Epidermal melanocyte (primary cell): ENCODE measurements at regions not wholly inside any gene's neighbourhood (a gene's known extent, or its start where the extent isn't known, plus 50 kb on each side); places are given as distances from the start of the nearest gene placed in this dataset.
"Not testable (repeated sequence)": the region's sequence is repeated elsewhere in the genome, so short reads cannot be mapped to it uniquely, and the experiment has no call there.

Experiments
- DNase-seq: peaks from one replicate; pipeline ENCODE4 v3.0.0; 2011; ENCODE audit warnings: low spot score; ENCODE audit not compliant: insufficient read length

DNA sequence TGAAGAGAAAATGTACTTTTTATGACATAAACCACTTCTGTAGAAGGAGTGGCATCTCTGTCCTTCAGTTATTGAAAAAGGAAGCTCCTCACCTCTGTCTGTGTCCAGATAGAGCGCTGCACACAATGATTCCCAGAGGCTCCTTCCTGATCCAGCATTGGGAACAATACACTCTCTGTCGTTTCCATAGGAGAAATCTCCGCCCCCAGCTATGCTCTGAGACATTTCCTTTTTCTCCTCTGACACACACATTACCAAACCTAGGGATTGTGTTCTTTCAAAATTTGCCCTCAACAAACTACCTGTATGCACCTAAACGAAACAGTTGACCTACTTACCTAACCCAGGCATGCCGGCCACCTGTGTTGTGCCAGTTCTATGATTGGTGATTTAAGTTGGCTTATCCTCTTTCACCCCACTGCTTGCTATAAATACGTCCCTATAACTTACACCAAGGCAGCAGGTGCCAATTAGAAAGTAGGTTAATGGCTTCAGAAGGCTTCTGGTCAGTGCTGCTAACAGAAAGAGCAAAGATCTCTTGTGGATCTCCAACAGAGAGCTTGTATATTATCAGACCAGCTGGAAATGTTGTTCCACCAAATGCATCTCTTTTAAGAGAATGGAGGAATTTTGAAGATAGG, 140.1 kb upstream of the JCAD start:
- DNase-seq, result no peak

DNA sequence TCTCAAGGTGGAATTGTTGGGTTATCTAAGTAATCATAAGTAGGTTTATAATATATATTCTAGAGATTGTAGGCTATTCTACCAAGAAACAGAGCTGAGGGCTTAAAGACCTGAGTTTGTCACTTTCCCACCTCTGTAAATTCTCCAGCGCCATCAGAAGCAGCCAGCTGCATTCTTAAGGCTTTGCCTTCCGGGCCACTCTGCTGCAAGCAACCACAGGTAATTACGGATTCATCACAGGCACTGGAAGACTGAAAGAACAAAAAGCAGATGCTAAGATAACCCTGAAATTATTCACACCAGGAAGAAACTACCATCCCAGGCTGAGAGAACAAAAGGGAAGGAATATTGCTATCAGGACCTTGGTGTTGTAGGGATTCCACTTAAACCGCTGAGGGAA, 137.8 kb upstream of the JCAD start:
- DNase-seq, result no peak

DNA sequence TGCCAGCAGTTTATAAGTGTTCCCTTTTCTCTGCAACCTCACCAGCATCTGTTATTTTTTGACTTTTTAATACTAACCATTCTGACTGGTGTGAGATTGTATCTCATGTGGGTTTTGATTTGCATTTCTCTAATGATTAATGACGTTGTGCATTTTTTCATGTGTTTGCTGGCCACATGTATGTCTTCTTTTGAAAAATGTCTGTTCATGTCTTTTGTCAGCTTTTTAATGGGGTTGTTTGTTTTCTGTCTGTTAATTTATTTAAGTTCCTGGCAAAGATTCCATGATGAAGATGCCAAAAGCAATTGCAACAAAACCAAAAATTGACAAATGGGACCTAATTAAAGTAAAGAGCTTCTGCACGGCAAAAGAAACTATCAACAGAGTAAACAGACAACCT, 137.2 kb upstream of the JCAD start:
- not testable (repeated sequence) for DNase-seq

DNA sequence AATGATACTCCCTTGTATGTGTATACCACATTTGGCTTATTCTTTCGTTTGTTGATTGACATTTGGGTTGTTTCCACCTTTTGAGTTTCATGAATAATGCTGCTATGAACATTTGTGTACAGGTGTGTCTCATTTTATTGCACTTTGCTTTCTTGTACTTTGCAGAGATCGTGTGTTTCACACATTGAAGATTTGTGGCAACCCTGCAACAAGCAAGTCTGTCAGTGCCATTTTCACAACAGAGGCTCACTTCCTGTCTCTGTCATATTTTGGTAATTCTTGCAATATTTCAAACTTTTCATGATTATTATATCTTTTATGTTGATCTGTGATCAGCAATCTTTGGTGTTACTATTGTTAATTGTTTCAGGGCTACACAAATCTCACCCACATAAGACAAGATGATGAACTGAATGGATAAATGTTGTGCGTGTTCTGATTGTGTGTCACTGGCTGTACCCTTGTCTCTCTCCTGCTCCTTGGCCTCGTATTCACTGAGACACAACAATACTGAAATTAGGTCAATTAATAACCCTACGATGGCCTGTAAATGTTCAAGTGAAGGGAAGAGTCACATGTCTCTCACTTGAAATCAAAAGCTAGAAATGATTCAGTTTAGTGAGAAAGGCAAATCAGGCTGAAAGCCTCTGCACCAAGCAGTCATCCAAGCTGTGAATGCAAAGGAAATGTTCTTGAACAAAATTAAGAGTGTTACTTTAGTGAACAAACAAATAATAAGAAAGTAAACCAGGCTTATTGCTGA, 133.6 kb upstream of the JCAD start:
- no peak for DNase-seq

DNA sequence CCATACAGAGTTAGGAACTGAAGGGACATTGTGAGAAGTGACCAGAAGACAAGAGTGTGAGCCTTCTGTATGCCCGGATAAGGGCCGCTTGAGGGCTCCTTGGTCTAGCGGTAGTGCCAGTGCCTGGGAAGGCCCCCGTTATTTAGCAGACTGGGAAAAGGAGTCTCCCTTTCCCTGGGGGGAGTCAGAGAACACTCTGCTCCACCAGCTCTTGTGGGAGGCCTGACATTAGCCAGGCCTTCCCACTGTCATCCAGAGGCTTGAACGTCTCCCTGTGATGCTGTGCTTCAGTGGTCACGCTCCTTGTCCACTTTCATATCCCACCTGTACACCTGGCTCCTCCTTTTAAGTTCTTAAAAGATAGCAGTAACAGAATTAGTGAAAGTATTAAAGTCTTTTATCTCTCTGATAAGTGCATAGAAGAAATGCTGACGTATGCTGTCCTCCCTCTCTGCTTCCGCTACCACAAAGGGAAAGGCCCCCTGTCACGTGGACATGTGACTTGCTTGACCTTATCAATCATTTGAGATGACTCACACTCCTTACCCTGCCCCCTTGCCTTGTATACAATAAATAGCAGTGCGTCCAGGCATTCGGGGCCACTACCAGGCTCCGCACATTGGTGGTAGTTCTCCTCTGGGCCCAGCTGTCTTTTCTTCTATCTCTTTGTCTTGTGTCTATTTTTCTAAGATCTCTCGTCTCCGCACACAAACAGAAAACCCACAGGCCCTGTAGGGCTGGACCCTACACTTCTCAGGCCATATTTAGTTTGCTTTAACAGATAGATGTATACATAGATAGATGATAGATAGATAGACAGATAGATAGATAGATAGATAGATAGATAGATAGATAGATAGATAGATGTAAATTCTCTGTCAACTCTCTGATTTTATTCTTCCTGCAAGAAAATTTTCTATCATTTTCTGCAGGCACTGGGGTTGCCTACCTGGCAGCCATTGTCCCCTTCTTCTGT, 131.5 kb upstream of the JCAD start:
- DNase-seq, result no peak

DNA sequence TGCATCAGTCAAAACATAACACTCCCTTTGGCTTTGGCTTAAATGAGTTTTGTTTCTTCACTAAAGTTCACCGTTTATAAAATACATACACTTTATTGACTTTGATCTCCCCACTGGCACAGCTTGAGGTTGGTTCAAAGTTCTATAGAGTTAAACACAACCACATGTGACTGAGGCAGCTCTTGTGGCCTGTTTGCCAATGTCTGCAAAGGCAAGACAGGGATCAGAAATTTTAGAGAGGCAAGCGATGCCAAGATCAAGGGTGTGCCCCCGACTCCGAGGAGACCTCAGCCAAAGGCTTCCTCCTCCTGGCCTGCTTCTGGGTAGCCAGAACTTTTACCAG, 129.8 kb upstream of the JCAD start:
- DNase-seq, result no peak

DNA sequence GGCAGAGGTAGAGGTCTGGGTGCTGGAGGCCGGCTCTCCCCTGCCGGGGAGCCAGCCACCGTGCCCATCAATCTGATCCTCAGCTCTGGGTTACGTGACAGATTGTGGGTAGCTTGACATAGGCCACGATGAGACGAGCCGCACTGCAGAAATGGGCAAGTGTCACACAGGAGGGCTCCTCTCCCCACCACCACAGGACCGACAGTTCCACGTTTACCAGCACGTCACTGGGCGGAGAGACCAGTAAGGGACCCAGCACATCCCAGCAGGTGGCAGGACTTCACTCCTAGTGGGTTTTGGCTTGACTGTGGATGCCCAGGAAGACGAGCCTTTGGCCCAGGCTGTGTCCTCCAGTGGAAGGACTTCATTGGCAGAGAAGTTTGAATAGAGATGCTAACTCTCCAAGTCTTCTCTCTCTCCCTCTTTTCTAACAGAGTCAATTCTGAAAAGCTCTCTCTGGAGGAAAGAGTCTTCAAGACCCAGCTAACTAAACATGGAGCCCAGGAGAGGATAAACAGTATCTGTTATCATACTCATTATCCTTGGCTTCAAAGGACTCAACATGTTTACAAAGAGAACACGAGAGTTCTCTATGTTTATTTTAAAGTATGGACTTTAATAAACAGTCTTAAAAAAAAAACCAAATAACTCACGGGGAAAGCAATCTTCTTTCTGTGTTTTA, 129.3 kb upstream of the JCAD start:
- DNase-seq, result no peak

DNA sequence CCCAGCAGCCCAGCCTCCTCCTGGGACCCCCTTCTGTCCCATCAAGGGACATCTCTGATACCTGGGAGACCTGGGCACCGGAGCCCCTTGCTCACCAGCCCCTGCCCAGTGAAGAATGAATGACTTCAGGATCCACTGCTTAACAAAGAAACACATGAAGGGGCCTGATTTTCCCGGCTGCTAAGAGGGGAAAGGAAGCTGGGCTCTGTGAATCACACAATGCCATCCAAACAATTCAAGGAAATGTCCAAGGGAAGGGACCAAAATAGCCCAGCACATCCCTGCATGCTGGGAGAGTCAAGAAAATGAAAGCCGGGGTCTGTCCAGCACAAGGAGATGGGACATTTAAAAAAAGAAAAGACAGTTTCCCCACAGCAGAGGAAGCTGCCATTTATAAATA, 128.7 kb upstream of the JCAD start:
- no peak for DNase-seq

DNA sequence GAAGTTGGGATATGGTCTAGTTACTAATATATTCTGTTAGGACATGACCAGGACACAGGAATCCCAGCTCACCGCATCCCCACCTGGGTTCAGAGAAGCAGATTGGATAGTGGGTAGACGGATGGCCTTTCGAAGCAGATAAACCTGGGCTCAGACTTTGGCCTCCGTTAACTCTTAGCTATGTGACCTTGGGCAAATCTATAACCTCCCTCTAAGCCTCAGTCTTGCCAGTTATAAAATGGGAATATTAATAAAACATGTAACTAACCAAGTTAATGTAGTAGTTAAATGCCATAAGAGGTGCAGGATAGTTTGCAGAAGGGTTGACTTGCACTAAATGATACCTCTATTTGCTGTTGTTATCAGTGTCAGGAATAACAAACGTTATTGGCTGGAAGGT, 127.6 kb upstream of the JCAD start:
- no peak for DNase-seq

DNA sequence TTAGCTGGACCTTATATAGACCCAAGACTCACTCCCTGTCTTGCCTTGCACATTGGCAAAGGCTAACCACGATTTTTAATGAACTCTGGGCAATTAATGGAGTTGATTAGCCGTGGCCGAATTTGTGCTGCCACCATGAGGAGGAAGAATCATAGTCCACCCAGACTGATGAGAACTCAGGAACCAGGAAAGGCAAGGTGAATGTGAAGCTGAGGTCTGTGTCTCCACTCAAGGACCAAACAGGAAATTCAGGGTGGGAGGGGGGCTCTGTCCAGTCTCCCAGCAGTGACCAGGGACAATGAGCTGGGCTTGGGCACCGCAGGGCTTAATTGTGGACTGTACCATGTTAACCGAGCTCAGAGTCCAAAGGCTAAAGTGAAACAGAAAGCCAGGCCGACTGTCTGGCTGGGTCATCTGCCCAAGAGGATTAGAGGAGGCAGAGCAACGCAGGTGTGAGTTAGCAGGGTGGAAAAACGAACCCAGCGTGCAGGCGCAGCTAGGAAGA, 127.0 kb upstream of the JCAD start:
- no peak for DNase-seq

DNA sequence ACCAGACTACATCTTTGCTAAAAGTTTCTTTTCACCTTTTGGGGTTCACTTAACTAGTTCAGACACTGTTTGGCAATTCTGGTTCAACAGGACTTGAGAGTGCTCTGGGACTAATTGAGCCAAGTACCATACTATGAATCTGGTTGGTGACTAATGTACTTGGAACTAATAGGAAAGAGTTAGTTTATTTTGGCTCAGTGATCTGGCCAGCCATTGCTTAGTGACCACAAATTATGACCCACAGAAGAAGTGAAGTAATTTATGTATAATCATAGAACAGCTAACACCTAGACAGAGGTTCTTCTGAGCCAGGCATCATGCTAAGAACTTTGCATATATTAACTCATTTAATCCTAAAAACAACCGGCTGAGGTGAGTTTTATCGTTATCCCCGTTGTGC, 126.5 kb upstream of the JCAD start:
- DNase-seq, result peak; percentile 59

DNA sequence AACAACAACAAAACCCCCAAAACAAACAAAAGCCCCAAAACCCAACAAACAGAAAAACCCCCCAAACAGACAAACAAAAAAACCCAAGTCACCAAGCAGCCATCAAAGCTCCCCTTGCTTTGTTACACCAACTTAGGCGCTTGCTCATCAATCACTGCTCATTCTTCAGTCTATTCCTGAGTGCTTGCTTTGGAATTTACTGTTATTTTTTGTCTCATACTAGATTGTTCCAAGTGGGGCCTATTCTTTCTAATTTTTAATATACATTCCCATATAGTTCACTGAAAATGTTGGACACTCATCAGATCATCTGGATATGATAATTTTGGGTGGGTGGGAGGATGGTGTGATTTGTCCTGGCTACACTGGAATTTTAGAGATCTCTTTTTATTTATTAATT, 126.0 kb upstream of the JCAD start:
- no peak for DNase-seq

DNA sequence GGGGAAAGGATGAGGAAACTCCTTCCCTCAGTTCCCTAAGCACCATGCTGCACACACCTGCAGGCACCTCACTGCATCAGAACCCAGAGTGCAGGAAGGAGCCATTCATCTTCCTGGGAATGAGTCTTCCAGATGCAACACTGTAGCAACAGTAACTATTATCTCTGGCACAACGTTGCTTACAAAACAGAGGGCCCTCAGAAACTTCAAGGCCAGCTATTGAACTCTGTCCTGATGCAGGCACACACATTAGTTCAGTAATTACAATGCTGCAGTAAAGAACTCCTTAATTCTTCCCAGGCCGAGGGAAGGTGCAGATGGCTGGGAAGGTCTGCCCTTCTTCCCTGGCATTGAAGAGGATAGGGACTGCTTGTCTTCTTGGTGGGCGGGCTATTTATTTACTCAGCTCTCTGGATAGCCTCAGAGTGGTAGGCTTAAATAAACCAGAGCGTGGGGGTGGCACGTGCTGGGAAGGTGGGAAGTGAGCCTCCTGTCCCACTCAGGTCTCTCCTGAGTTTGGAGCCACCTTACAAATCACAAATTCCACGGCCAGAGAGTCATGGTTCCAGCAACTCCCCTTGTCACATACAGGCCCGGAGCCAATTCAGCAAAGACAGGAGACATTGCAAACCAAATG, 125.1 kb upstream of the JCAD start:
- DNase-seq, result no peak

DNA sequence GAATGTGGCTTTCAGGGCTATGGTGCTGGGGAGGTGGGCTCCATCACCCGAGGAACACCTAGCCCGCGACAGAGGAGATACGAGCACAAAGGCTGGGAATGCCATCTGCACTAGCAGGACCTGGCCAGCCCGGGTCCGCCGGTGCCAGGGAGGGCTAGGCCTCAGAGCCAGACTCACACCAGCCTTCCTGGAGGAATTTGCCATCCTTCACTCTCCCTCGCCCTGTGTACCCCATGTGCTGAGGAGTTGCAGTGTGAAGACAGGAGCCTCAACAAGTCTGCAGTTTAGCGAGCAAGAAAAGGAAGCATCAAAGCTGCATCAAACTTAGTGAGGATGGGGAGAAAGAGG, 123.6 kb upstream of the JCAD start:
- DNase-seq, result no peak

DNA sequence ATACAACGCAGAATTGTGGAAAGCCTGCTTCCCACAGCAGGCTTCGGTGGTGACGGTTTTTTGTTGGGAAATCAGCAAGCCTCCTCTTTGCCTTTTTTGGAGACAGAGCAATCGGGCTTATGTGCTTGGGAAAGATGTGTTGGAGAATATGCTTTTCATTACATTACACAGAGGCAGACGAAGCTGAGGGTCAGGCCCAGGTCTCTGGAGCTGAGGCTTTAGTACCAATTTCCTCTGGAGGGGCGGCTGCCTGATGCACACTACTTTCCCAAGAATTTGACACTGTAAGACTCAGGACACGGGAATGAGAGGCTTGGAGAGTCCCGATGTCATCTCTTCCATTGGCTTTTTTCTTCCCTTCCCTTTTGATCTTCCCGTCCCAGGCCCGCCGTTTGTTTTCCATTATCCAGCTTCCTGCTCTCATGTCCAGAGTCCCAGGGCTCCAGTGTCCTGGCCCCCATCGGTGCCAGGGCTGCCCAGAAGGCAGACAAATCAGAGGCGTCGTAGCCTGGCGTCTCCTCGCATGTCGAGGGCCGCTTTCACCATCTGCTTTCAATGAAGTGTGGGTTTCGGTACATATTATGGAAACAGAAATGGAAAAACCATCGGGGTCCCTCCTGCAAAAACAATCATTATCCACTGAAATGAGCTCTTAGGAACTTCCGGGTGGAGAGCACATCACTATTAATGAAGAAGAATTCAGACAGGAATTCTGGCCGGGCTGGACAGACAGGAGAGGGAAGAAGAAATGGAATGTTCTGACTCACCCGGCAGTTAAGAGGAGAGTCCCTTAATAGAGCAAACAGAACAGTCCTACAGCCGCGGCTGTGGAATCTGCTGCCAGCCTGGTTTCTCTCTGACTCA, 123.0 kb upstream of the JCAD start:
- DNase-seq, result peak; percentile 74

DNA sequence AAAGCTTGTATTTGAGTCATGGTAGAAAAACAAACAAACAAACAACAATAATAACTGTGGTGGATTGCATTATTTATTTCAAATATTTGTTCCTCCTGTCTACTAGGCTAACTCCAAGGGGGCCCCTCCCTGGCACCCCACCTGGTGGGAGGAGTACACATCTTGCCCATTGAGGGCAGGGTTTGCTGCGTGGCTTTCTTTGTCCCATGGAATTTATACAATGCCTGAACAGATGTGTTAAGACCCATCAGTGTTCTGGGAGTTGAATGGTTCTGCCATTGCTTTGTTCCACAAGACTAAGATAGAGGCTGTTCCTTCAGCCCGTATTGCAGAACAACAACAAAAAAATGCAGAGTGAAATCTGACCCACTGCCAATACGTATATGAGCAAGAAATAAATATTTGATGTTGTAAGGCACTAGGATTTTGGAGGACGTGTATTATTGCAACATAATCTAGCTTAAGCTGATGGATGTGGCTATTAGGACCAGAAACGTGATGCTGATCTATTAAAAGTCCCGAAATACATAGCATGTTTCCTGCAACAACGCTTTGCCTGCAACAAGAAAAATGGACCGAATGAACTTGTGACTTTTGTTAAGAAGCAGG, 119.1 kb upstream of the JCAD start:
- DNase-seq, result no peak

DNA sequence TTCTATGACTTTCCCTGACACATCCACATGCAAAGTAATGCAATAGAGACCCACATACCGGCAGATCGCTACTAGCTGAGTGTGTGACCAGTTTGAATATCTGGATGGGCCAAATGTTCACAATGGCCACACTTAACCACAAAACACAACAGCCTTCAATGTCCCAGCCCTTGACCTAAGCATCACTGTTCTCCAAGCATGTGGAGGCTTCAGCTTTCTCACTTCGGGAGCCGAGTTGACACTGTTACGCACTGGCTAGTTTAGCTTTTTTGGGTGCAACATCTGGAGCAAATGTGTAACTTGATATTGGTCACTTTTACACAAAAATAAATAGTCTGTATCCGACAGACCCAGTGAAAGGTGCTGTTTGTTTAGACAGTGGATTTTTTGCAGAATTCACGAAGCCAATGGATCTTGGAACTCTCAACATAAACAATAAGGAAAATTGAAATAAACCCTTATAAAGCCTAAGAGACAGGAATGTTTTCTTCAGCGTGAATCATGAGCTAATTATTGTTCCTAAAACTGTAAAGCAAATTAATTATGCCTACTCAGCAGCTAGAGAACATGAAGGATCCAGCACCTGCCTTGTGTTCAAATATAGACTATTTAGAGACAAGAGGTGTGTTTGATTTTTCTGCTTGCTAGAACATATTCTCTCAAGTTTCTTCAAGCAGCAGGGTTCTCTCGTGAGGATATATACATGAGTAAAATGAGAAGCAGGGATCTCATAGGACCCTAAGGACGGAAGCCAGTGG, 117.6 kb upstream of the JCAD start:
- no peak for DNase-seq

DNA sequence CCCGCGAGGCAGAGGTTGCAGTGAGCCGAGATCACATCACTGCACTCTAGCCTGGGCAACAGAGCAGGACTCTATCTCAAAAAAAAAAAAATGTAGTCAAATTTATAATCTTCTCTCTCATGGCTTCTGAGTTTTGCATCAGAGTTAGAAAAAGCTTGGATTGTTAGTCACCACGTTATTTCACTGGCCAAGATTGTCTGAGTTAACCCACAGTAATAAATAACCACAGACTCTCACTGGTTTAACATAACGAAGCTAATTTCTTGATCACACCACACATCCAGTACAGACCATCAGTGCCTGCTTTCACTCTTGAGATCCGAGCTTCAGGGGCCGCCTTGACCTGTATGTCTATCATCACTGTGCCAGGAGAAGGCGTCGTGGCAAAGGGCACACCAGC, 116.8 kb upstream of the JCAD start:
- DNase-seq, result no peak

DNA sequence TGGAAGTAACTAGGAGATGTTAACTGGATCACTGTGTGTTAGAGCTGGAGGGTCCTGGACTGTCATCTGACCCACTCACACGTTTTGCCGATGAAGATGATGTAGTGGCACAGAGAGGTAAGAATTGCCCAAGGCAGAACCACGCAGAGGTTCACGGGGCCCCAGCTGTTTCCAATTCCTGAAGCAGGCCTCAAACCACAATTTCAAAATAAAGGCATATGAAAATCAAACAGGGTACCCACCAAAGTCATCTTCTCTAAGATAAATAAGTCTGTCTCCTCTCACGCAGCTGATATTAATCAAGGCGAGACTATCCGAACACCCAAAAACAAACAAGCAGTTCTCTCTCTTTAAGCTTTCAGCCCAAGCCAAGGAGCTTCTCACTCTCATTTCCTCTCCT, 113.3 kb upstream of the JCAD start:
- DNase-seq, result no peak
